Endothelial cell (in vitro differentiated cells): ENCODE measurements at regions not wholly inside any gene's neighbourhood (a gene's known extent, or its start where the extent isn't known, plus 50 kb on each side); places are given as distances from the start of the nearest gene placed in this dataset.

ENCODE experiments used
- DNase-seq: peaks from one replicate; pipeline ENCODE4 v3.0.0; 2021; ENCODE audit warnings: low spot score
- H3K27ac Mint-ChIP-seq: one replicate; pipeline ENCODE4 v1.8.0; 2021; ENCODE audit warnings: mixed read lengths, inconsistent platforms; ENCODE audit not compliant: unreplicated experiment
- H3K27me3 Mint-ChIP-seq: one replicate; pipeline ENCODE4 v1.8.0; 2021; ENCODE audit warnings: mild to moderate bottlenecking, moderate library complexity, mixed read lengths, inconsistent platforms; ENCODE audit not compliant: unreplicated experiment
- H3K36me3 Mint-ChIP-seq: one replicate; pipeline ENCODE4 v1.8.0; 2021; ENCODE audit warnings: mild to moderate bottlenecking, low read depth, mixed read lengths, inconsistent platforms; ENCODE audit not compliant: unreplicated experiment
- H3K4me1 Mint-ChIP-seq: one replicate; pipeline ENCODE4 v1.8.0; 2021; ENCODE audit warnings: mild to moderate bottlenecking, mixed read lengths, inconsistent platforms; ENCODE audit not compliant: unreplicated experiment
- H3K4me3 Mint-ChIP-seq: one replicate; pipeline ENCODE4 v1.8.0; 2021; ENCODE audit warnings: mild to moderate bottlenecking, mixed read lengths, inconsistent platforms; ENCODE audit not compliant: unreplicated experiment
- H3K9me3 Mint-ChIP-seq: one replicate; pipeline ENCODE4 v1.8.0; 2021; ENCODE audit warnings: mixed read lengths, inconsistent platforms; ENCODE audit not compliant: unreplicated experiment
- TF ChIP-seq, protein P1 (sequence below): fragments of 200-600 bp; sonication (generic); IDR thresholded peaks from one replicate; pipeline ENCODE4 v1.5.0; 2021; ENCODE audit warnings: antibody characterized with exemption; ENCODE audit not compliant: unreplicated experiment

- Mint-ChIP-seq H3K27me3 (peaks cover 1% of the 10 kb centered on the region), H3K4me1 (no peaks in the 10 kb centered on the region), H3K27ac (no peak overlapping the region), H3K36me3 (peaks cover 3% of the 10 kb centered on the region), H3K4me3 (no peak overlapping the region), H3K9me3 (no peaks in the 10 kb centered on the region)
- TF ChIP-seq, protein P1, sequence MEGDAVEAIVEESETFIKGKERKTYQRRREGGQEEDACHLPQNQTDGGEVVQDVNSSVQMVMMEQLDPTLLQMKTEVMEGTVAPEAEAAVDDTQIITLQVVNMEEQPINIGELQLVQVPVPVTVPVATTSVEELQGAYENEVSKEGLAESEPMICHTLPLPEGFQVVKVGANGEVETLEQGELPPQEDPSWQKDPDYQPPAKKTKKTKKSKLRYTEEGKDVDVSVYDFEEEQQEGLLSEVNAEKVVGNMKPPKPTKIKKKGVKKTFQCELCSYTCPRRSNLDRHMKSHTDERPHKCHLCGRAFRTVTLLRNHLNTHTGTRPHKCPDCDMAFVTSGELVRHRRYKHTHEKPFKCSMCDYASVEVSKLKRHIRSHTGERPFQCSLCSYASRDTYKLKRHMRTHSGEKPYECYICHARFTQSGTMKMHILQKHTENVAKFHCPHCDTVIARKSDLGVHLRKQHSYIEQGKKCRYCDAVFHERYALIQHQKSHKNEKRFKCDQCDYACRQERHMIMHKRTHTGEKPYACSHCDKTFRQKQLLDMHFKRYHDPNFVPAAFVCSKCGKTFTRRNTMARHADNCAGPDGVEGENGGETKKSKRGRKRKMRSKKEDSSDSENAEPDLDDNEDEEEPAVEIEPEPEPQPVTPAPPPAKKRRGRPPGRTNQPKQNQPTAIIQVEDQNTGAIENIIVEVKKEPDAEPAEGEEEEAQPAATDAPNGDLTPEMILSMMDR, result no peak
- DNase-seq, result no peak
Observed at GRCh38 chr2:134109246-134109645, 144.6 kb upstream of the MGAT5 start.

DNA sequence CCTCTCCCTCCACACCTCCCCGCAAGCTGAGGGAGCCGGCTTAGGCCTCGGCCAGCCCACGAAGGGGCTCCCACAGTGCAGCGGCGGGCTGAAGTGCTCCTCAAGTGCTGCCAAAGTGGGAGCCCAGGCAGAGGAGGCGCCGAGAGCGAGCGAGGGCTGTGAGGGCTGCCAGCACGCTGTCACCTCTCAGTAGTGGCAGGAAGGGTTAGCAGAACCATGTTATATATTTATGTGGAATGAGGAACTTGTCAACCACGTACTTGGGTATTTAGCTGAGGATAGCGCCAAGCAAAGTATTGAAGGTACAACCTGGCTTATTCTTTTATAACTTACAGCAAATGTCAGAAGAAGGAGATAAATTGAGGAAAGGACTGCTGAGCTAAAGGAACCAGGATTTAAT lies 144.1 kb upstream of the MGAT5 start:
- H3K4me3 Mint-ChIP-seq, result no peak overlapping the region
- DNase-seq, result no peak
- no peak overlapping the region for H3K27ac Mint-ChIP-seq
- peaks cover 3% of the 10 kb centered on the region for H3K36me3 Mint-ChIP-seq
- H3K27me3 Mint-ChIP-seq, result peaks cover 1% of the 10 kb centered on the region
- no peaks in the 10 kb centered on the region for H3K4me1 Mint-ChIP-seq
- no peaks in the 10 kb centered on the region for H3K9me3 Mint-ChIP-seq
- TF ChIP-seq, protein P1, result no peak

DNA sequence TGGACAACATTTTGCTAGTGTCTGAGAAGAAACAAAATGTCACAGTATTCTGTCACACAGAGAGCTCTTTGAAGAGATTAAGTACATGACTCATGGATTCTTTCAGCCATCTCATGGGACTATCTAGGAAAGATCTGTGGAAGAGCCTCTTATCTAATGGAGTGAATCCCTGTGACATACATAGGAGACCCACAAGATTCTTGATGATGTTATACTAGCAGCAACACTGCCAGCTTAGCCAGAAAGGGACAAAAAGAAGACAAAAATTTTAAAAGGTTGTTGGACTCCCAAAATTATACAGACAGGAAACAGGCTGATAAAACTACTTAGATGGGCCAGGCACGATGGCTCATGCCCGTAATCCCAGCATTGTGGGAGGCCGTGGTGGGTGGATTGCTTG lies 143.3 kb upstream of the MGAT5 start:
- Mint-ChIP-seq H3K27ac (no peak overlapping the region), H3K4me3 (no peak overlapping the region), H3K27me3 (peaks cover 1% of the 10 kb centered on the region), H3K4me1 (no peaks in the 10 kb centered on the region), H3K36me3 (peaks cover 3% of the 10 kb centered on the region), H3K9me3 (no peaks in the 10 kb centered on the region)
- TF ChIP-seq, protein P1, result no peak
- no peak for DNase-seq

- peaks cover 7% of the 10 kb centered on the region for H3K27me3 Mint-ChIP-seq
- no peak overlapping the region for H3K4me3 Mint-ChIP-seq
- TF ChIP-seq, protein P1, result no peak
- peaks cover 7% of the 10 kb centered on the region for H3K36me3 Mint-ChIP-seq
- H3K9me3 Mint-ChIP-seq, result no peaks in the 10 kb centered on the region
- H3K27ac Mint-ChIP-seq, result no peak overlapping the region
- H3K4me1 Mint-ChIP-seq, result peaks cover 26% of the 10 kb centered on the region
- no peak for DNase-seq
Observed at GRCh38 chr2:134117676-134118075, 136.2 kb upstream of the MGAT5 start.

- Mint-ChIP-seq H3K4me3 (peak overlapping the region; percentile 96), H3K27ac (peak overlapping the region; percentile 22), H3K27me3 (peaks cover 7% of the 10 kb centered on the region), H3K9me3 (no peaks in the 10 kb centered on the region), H3K36me3 (peaks cover 9% of the 10 kb centered on the region), H3K4me1 (peaks cover 33% of the 10 kb centered on the region)
- DNase-seq, result peak; percentile 76
- TF ChIP-seq, protein P1, result peak; percentile 46
Observed at GRCh38 chr2:134118279-134119116, 135.4 kb upstream of the MGAT5 start.
